T-helper 17 cell (primary cell): ENCODE measurements at regions not wholly inside any gene's neighbourhood (a gene's known extent, or its start where the extent isn't known, plus 50 kb on each side); places are given as distances from the start of the nearest gene placed in this dataset.

ENCODE experiments used
- ATAC-seq: fragments of 150-1000 bp; cut with Tn5 transposase; 2 replicates; pipeline ENCODE4 v1.10.0; 2021; ENCODE audit warnings: mild to moderate bottlenecking, moderate library complexity
- DNase-seq, 3 donors: peaks; one replicate each; pipeline versions ENCODE4 v3.0.0 to v3.0.0-alpha.2; 2020 to 2021
- H3K9me3 ChIP-seq: one replicate; pipeline ENCODE4 v1.7.0; 2013; ENCODE audit warnings: low read length, mild to moderate bottlenecking; ENCODE audit not compliant: control insufficient read depth, poor library complexity, severe bottlenecking
- H3K27ac Mint-ChIP-seq: one replicate; pipeline ENCODE4 v1.8.0; 2022; ENCODE audit warnings: mild to moderate bottlenecking, moderate library complexity, mixed read lengths
- H3K27me3 Mint-ChIP-seq: one replicate; pipeline ENCODE4 v1.8.0; 2022; ENCODE audit warnings: mixed read lengths
- H3K36me3 Mint-ChIP-seq: one replicate; pipeline ENCODE4 v1.8.0; 2022; ENCODE audit warnings: low read depth, mixed read lengths
- H3K4me1 Mint-ChIP-seq: one replicate; pipeline ENCODE4 v1.8.0; 2022; ENCODE audit warnings: mild to moderate bottlenecking, mixed read lengths
- H3K4me3 Mint-ChIP-seq: one replicate; pipeline ENCODE4 v1.8.0; 2022; ENCODE audit warnings: mild to moderate bottlenecking, moderate library complexity, mixed read lengths

DNA sequence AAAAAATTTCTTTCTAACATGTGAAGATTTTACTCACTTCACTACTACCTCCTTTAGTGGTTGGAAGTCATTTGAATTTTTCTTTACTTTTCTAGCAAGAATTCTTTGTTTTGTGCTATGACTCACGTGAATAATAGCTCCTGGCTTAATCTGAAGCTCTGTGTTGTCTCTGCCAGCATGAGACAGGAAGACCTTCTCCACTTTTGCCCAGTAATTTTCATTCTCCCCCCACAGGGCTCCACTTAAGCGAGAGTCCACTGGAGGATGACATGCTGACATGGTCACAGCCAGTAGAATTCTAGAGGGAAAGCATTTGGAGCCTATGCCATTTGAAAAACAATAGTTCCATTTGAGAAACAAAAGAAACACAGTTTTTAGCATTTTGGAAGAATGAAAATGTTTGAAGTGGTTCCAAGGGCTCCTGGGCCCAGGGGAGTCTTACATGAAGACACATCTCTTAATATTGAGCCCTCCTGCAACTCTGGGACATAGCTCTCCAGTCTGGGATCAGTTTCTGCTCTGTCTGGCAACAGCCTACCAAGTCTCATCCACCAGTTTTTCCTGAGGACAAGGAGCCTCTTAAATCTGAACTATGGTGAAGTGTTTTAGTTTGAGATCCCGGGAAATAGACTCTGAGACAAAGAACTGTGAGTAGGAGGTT is 231.4 kb downstream of the PAX1 start:
- Mint-ChIP-seq H3K36me3 (no peaks in the 10 kb centered on the region), H3K27ac (no peak overlapping the region), H3K4me3 (no peak overlapping the region), H3K4me1 (no peaks in the 10 kb centered on the region), H3K27me3 (no peaks in the 10 kb centered on the region)
- ATAC-seq = no peak
- H3K9me3 ChIP-seq = no peaks in the 10 kb centered on the region
- DNase-seq = no peak

DNA sequence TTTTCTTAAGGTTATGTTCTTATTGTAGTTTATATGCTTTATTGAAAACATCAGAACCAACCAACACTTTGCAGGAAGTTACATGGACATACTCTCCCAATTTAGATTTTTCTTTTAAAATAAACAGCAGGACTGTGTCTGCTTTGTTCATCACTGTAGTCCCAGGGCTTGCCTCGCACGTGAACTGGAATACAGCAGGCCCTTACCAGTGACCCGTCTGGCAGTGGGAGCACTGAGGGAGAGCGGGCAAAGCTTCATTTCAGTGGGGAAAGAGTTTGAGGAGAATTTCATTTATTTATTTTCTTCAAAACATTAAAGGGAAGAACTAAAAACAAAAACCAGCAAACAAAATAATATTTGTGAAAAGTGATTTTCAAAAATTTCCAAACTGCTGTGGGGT is 230.8 kb downstream of the PAX1 start:
- H3K9me3 ChIP-seq = no peaks in the 10 kb centered on the region
- no peak overlapping the region for H3K4me3 Mint-ChIP-seq
- H3K4me1 Mint-ChIP-seq = no peaks in the 10 kb centered on the region
- H3K36me3 Mint-ChIP-seq = no peaks in the 10 kb centered on the region
- no peaks in the 10 kb centered on the region for H3K27me3 Mint-ChIP-seq
- H3K27ac Mint-ChIP-seq = no peak overlapping the region
- no peak for DNase-seq
- ATAC-seq = no peak

GRCh38 chr20:21933526-21933925 is 228.1 kb downstream of the PAX1 start:
- Mint-ChIP-seq H3K27me3 (no peaks in the 10 kb centered on the region), H3K4me1 (no peaks in the 10 kb centered on the region), H3K27ac (no peak overlapping the region), H3K4me3 (no peak overlapping the region), H3K36me3 (no peaks in the 10 kb centered on the region)
- no peak for DNase-seq
- no peak for ATAC-seq
- H3K9me3 ChIP-seq = no peaks in the 10 kb centered on the region

- no peaks in the 10 kb centered on the region for H3K27me3 Mint-ChIP-seq
- DNase-seq = no peak
- no peaks in the 10 kb centered on the region for H3K9me3 ChIP-seq
- no peaks in the 10 kb centered on the region for H3K36me3 Mint-ChIP-seq
- no peak for ATAC-seq
- H3K27ac Mint-ChIP-seq = no peak overlapping the region
- no peak overlapping the region for H3K4me3 Mint-ChIP-seq
- no peaks in the 10 kb centered on the region for H3K4me1 Mint-ChIP-seq
Measured at GRCh38 chr20:21921251-21921650, 215.8 kb downstream of the PAX1 start.

GRCh38 chr20:21920211-21920610 is 214.7 kb downstream of the PAX1 start:
- no peaks in the 10 kb centered on the region for H3K9me3 ChIP-seq
- DNase-seq (no peak), ATAC-seq (no peak)
- H3K36me3 Mint-ChIP-seq = no peaks in the 10 kb centered on the region
- H3K27ac Mint-ChIP-seq = no peak overlapping the region
- no peaks in the 10 kb centered on the region for H3K4me1 Mint-ChIP-seq
- H3K4me3 Mint-ChIP-seq = no peak overlapping the region
- no peaks in the 10 kb centered on the region for H3K27me3 Mint-ChIP-seq

DNA sequence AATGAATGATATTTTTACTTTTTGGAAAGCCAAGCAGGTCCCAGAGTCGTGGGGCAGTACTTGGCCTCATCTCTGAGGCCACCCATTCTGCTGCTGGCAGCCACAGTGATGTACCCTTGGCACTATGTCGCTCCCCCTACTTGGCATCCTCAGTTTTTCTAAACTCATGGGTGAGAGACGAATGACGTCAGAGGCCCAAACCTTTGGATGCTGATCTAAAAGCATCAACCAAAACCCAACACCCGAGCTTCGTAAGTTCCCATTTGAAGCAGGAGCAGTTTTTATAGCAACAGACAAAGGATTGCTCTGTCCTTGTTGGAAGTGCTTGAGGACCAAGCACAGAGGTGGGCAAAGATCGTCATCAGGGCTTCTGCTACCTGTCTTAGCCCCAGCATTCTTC is 212.9 kb downstream of the PAX1 start:
- DNase-seq (no peak), ATAC-seq (no peak)
- no peaks in the 10 kb centered on the region for H3K36me3 Mint-ChIP-seq

DNA sequence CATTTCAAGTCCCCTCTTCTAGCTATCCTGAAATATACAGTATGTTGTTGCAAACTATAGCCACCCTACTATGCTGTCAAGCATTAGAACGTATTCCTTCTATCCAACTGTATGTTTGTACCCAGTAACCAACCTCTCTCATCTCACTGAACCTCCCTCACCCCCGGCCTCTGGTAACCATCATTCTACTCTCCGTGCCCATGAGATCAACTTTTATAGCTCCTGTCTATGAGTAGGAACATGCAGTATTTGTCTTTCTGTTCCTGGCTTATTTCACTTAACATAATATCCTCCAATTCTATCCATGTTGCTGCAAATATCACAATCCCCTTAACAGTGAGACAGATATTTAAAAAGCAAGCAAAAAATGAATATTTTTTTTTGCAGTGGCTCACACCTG is 196.9 kb downstream of the PAX1 start:
- no peaks in the 10 kb centered on the region for H3K27me3 Mint-ChIP-seq
- no peak for ATAC-seq
- no peak overlapping the region for H3K4me3 Mint-ChIP-seq
- H3K36me3 Mint-ChIP-seq = no peaks in the 10 kb centered on the region
- no peak for DNase-seq
- H3K9me3 ChIP-seq = no peaks in the 10 kb centered on the region
- H3K4me1 Mint-ChIP-seq = no peaks in the 10 kb centered on the region
- no peak overlapping the region for H3K27ac Mint-ChIP-seq

More for the DNA sequence above, 212.9 kb downstream of the PAX1 start:
- no peaks in the 10 kb centered on the region for H3K27me3 Mint-ChIP-seq
- no peaks in the 10 kb centered on the region for H3K9me3 ChIP-seq
- no peaks in the 10 kb centered on the region for H3K4me1 Mint-ChIP-seq
- no peak overlapping the region for H3K27ac Mint-ChIP-seq
- no peak overlapping the region for H3K4me3 Mint-ChIP-seq

DNA sequence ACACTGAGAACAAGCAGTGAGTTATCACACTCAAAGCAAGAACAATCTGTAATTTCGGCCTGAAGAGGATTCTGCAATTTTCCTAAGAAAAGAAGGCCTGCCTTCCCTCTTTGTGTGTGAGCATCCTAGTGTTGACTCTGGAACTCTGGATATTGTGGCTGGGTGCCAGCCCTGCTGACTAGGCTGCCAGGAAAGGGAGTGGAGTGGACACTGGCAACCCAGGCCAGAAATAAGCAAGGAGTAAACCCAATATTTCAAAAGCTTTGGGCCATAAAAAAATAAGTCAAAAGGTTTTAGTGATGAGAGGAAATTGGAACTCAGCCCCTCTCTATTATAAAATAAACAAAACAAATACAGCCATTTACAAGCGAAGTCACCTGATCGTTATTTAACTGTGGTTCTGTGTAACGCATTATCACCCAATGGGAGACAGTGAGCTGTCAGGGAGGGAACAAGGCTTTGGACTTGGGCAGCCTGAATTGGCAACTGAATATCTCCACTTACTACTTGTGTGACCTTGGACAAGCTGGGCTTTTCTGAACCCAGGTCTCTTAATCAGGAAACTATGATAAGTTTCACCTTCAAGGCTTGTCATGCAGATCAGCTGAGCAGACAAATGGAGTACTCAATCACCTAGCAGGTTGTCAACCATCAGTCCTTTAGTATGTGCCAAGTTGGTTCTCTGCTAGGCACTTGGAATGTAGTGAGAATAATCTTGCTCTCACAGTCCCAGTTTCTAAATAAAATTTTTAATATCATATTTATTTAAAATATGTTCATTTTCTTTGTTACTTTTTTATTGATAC is 196.2 kb downstream of the PAX1 start:
- Mint-ChIP-seq H3K4me3 (no peak overlapping the region), H3K27ac (no peak overlapping the region), H3K36me3 (no peaks in the 10 kb centered on the region), H3K27me3 (no peaks in the 10 kb centered on the region), H3K4me1 (no peaks in the 10 kb centered on the region)
- DNase-seq (no peak), ATAC-seq (no peak)
- no peaks in the 10 kb centered on the region for H3K9me3 ChIP-seq

DNA sequence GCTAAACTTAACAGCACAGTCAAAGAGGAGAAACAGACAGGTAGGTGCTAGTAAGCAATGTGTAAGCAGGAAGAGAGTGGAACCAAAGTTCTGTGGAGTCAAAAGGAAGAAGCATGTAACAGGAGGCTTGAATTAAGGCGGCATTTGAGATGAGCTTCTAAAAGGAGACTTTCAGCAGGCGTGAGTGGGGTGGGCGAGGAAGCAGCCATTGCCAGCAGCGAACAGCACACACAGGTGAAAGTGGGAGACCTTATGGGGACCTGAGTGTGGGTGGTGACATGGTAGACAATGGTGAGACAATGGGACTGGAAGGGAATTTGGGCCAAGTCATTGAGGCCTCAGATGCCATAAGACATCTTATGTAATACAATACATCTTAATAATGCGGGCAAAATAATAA is 195.0 kb downstream of the PAX1 start:
- Mint-ChIP-seq H3K27me3 (no peaks in the 10 kb centered on the region), H3K36me3 (no peaks in the 10 kb centered on the region), H3K4me3 (no peak overlapping the region), H3K27ac (no peak overlapping the region), H3K4me1 (no peaks in the 10 kb centered on the region)
- no peak for ATAC-seq
- H3K9me3 ChIP-seq = no peaks in the 10 kb centered on the region
- DNase-seq = no peak

DNA sequence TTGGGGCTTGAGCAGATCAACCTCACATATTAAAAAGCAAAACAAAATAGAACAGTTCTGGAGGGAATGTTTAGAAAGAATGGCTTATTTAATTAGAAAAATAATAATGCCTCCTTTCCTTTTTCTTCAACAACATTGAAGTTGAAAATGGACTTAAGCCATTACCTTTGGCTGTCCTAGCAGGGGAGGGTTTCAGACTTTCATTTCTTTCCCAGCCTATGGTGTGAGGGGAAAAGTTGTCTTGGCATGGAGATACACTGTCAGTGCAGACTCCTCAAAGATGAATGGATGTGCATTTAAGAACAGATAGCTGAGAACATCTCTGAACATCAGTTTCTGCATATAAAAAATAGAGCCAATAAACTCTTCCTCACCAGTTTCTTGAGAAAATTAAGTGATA is 169.5 kb downstream of the PAX1 start:
- Mint-ChIP-seq H3K36me3 (no peaks in the 10 kb centered on the region), H3K4me1 (no peaks in the 10 kb centered on the region), H3K4me3 (no peak overlapping the region)

GRCh38 chr20:21874127-21874526 is 168.7 kb downstream of the PAX1 start:
- H3K9me3 ChIP-seq = peaks cover 8% of the 10 kb centered on the region
- no peaks in the 10 kb centered on the region for H3K36me3 Mint-ChIP-seq
- H3K4me1 Mint-ChIP-seq = no peaks in the 10 kb centered on the region
- no peak overlapping the region for H3K27ac Mint-ChIP-seq
- H3K4me3 Mint-ChIP-seq = no peak overlapping the region
- ATAC-seq (no peak), DNase-seq (no peak)
- H3K27me3 Mint-ChIP-seq = no peaks in the 10 kb centered on the region

More for the DNA sequence above, 169.5 kb downstream of the PAX1 start:
- no peak for DNase-seq
- Mint-ChIP-seq H3K27ac (no peak overlapping the region), H3K27me3 (no peaks in the 10 kb centered on the region)
- ATAC-seq = no peak
- H3K9me3 ChIP-seq = peaks cover 8% of the 10 kb centered on the region

- Mint-ChIP-seq H3K4me3 (no peak overlapping the region), H3K4me1 (no peaks in the 10 kb centered on the region), H3K27ac (no peak overlapping the region), H3K27me3 (no peaks in the 10 kb centered on the region), H3K36me3 (no peaks in the 10 kb centered on the region)
- no peak for DNase-seq
- H3K9me3 ChIP-seq = peaks cover 8% of the 10 kb centered on the region
- no peak for ATAC-seq
Measured at GRCh38 chr20:21873291-21873690, 167.8 kb downstream of the PAX1 start.

GRCh38 chr20:21867811-21868210 is 162.3 kb downstream of the PAX1 start:
- Mint-ChIP-seq H3K4me3 (no peak overlapping the region), H3K27ac (no peak overlapping the region), H3K36me3 (no peaks in the 10 kb centered on the region), H3K4me1 (no peaks in the 10 kb centered on the region), H3K27me3 (no peaks in the 10 kb centered on the region)
- DNase-seq = no peak
- peaks cover 5% of the 10 kb centered on the region for H3K9me3 ChIP-seq
- ATAC-seq = no peak

GRCh38 chr20:21867353-21867752 is 161.9 kb downstream of the PAX1 start:
- H3K4me3 Mint-ChIP-seq = no peak overlapping the region
- DNase-seq = no peak
- no peak overlapping the region for H3K27ac Mint-ChIP-seq
- no peaks in the 10 kb centered on the region for H3K27me3 Mint-ChIP-seq
- no peak for ATAC-seq
- H3K4me1 Mint-ChIP-seq = no peaks in the 10 kb centered on the region
- peaks cover 5% of the 10 kb centered on the region for H3K9me3 ChIP-seq
- no peaks in the 10 kb centered on the region for H3K36me3 Mint-ChIP-seq
